ENCODE measurements at regions not wholly inside any gene's neighbourhood (a gene's known extent, or its start where the extent isn't known, plus 50 kb on each side); places are given as distances from the start of the nearest gene placed in this dataset.

GRCh38 chr6:137696765-137697164, 170.3 kb upstream of the TNFAIP3 start:
- peak overlapping the region in 1 of 2 donors; percentile 71 for H3K27ac ChIP-seq (ENCODE audit: low read depth in 1 of 2, low read length in 1 of 2)
- peaks cover 2 to 13% (median 5%) of the 10 kb centered on the region in 5 donors for H3K4me1 ChIP-seq (ENCODE audit: control insufficient read depth in 5 of 5, insufficient read depth in 5 of 5, low read length in 5 of 5)
- no peak overlapping the region for H3K9ac ChIP-seq (ENCODE audit: insufficient read depth in 1 of 2, low read length in 2 of 2)
- DNase-seq (no peak), ATAC-seq (ENCODE audit: insufficient read depth, low FRiP score) (no peak)
- no peaks in the 10 kb centered on the region for H3K9me3 ChIP-seq (ENCODE audit: control insufficient read depth in 4 of 4, insufficient read depth in 3 of 4, low read length in 3 of 4)
- no peak for TF ChIP-seq CTCF (IDR thresholded peaks at IDR 0.05; ENCODE audit: control extremely low read depth, extremely low read depth)
- no peaks in the 10 kb centered on the region for H3K36me3 ChIP-seq (ENCODE audit: control insufficient read depth in 4 of 4, insufficient read depth in 4 of 4, low read length in 4 of 4)
- no peak overlapping the region for H3K4me3 ChIP-seq
- no peaks in the 10 kb centered on the region for H3K27me3 ChIP-seq (ENCODE audit: control insufficient read depth in 3 of 3, insufficient read depth in 3 of 3, low read length in 2 of 3)
- 95 to 96% methylated on average over 4 of the region's 4 CpGs for WGBS, 2 donors

GRCh38 chr6:137697267-137697938, 169.7 kb upstream of the TNFAIP3 start:
- Histone ChIP-seq H3K27ac (ENCODE audit: low read depth in 1 of 2, low read length in 1 of 2) (peak overlapping the region; percentile 7 to 71), H3K9me3 (ENCODE audit: control insufficient read depth in 4 of 4, insufficient read depth in 3 of 4, low read length in 3 of 4) (no peaks in the 10 kb centered on the region), H3K36me3 (ENCODE audit: control insufficient read depth in 4 of 4, insufficient read depth in 4 of 4, low read length in 4 of 4) (no peaks in the 10 kb centered on the region), H3K9ac (ENCODE audit: insufficient read depth in 1 of 2, low read length in 2 of 2) (no peak overlapping the region), H3K27me3 (ENCODE audit: control insufficient read depth in 3 of 3, insufficient read depth in 3 of 3, low read length in 2 of 3) (no peaks in the 10 kb centered on the region), H3K4me3 (no peak overlapping the region), H3K4me1 (ENCODE audit: control insufficient read depth in 5 of 5, insufficient read depth in 5 of 5, low read length in 5 of 5) (peaks cover 2 to 17% (median 5%) of the 10 kb centered on the region in 5 donors)
- DNase-seq (peak; percentile 21 to 55 (median 35)), ATAC-seq (ENCODE audit: insufficient read depth, low FRiP score) (no peak)
- no peak for TF ChIP-seq CTCF (IDR thresholded peaks at IDR 0.05; ENCODE audit: control extremely low read depth, extremely low read depth)
- WGBS, 2 donors = 40 to 64% methylated on average over 2 of the region's 2 CpGs

- TF ChIP-seq CTCF (IDR thresholded peaks at IDR 0.05; ENCODE audit: control extremely low read depth, extremely low read depth) = no peak
- WGBS, 2 donors = 27 to 49% methylated on average over 3 of the region's 3 CpGs
- peaks cover 2 to 15% (median 5%) of the 10 kb centered on the region in 5 donors for H3K4me1 ChIP-seq (ENCODE audit: control insufficient read depth in 5 of 5, insufficient read depth in 5 of 5, low read length in 5 of 5)
- no peak overlapping the region for H3K4me3 ChIP-seq
- no peak for DNase-seq
- ATAC-seq (ENCODE audit: insufficient read depth, low FRiP score) = peak; percentile 16
- H3K27me3 ChIP-seq (ENCODE audit: control insufficient read depth in 3 of 3, insufficient read depth in 3 of 3, low read length in 2 of 3) = no peaks in the 10 kb centered on the region
- H3K9me3 ChIP-seq (ENCODE audit: control insufficient read depth in 4 of 4, insufficient read depth in 3 of 4, low read length in 3 of 4) = no peaks in the 10 kb centered on the region
- no peak overlapping the region for H3K9ac ChIP-seq (ENCODE audit: insufficient read depth in 1 of 2, low read length in 2 of 2)
- H3K36me3 ChIP-seq (ENCODE audit: control insufficient read depth in 4 of 4, insufficient read depth in 4 of 4, low read length in 4 of 4) = no peaks in the 10 kb centered on the region
- H3K27ac ChIP-seq (ENCODE audit: low read depth in 1 of 2, low read length in 1 of 2) = peak overlapping the region in 1 of 2 donors; percentile 33
Measured at GRCh38 chr6:137698636-137699030, 168.4 kb upstream of the TNFAIP3 start.
